DOHH2 (cell line): ENCODE measurements at regions not wholly inside any gene's neighbourhood (a gene's known extent, or its start where the extent isn't known, plus 50 kb on each side); places are given as distances from the start of the nearest gene placed in this dataset.
"Not testable (repeated sequence)": the region's sequence is repeated elsewhere in the genome, so short reads cannot be mapped to it uniquely, and the experiment has no call there.

Source experiments
- H3F3A ChIP-seq: fragments of 200-600 bp; sonication (generic), shearing (Covaris generic); 2 replicates; pipeline ENCODE4 v1.6.0; 2016; ENCODE audit warnings: antibody characterized with exemption, mild to moderate bottlenecking; ENCODE audit not compliant: control insufficient read depth, insufficient read depth
- H3K27ac ChIP-seq: fragments of 200-600 bp; sonication (generic); 2 replicates; pipeline ENCODE4 v1.5.1; 2014; ENCODE audit warnings: low read depth, mild to moderate bottlenecking, low read length, moderate library complexity
- H3K27me3 ChIP-seq: fragments of 200-600 bp; sonication (generic); 2 replicates; pipeline ENCODE4 v1.6.1; 2014; ENCODE audit warnings: mild to moderate bottlenecking, low read length, mixed read lengths; ENCODE audit not compliant: control insufficient read depth
- H3K36me3 ChIP-seq: fragments of 200-600 bp; sonication (generic); 2 replicates; pipeline ENCODE4 v1.6.1; 2014; ENCODE audit warnings: mild to moderate bottlenecking, low read length, moderate library complexity, mixed read lengths; ENCODE audit not compliant: control insufficient read depth
- H3K4me1 ChIP-seq: fragments of 200-600 bp; sonication (generic); 2 replicates; pipeline ENCODE4 v1.6.1; 2014; ENCODE audit warnings: mild to moderate bottlenecking, low read length, mixed read lengths; ENCODE audit not compliant: control insufficient read depth
- H3K4me2 ChIP-seq: fragments of 200-600 bp; sonication (generic); 2 replicates; pipeline ENCODE4 v1.6.0; 2014; ENCODE audit warnings: mild to moderate bottlenecking, low read length, moderate library complexity
- H3K4me3 ChIP-seq: fragments of 200-600 bp; sonication (generic); 2 replicates; pipeline ENCODE4 v1.5.1; 2014; ENCODE audit warnings: mild to moderate bottlenecking, low read length, mixed read lengths
- H3K79me2 ChIP-seq: fragments of 200-600 bp; sonication (generic); 2 replicates; pipeline ENCODE4 v1.6.1; 2014; ENCODE audit warnings: mild to moderate bottlenecking, low read length, mixed read lengths; ENCODE audit not compliant: control insufficient read depth
- H3K9me2 ChIP-seq: fragments of 200-600 bp; sonication (generic); replicated peaks from 2 replicates; pipeline ENCODE4 v1.6.1; 2014; ENCODE audit warnings: mild to moderate bottlenecking, low read length, mixed read lengths; ENCODE audit not compliant: control insufficient read depth
- H3K9me3 ChIP-seq: fragments of 200-600 bp; sonication (generic); 2 replicates; pipeline ENCODE4 v1.6.1; 2014; ENCODE audit warnings: antibody characterized with exemption, low read length, mixed read lengths; ENCODE audit not compliant: control insufficient read depth, insufficient read depth
- H4K20me1 ChIP-seq: fragments of 200-600 bp; sonication (generic); 2 replicates; pipeline ENCODE4 v1.6.0; 2014; ENCODE audit warnings: low read depth, mild to moderate bottlenecking, antibody characterized with exemption, low read length, moderate library complexity; ENCODE audit not compliant: control insufficient read depth, insufficient read depth
- CTCF ChIP-seq: fragments of 200-600 bp; sonication (generic); IDR thresholded peaks from one replicate; pipeline ENCODE4 v1.5.1; 2014; ENCODE audit warnings: antibody characterized with exemption, mild to moderate bottlenecking, low read depth, low read length; ENCODE audit not compliant: poor library complexity, severe bottlenecking
- EZH2phosphoT487 ChIP-seq: fragments of 200-600 bp; sonication (generic); IDR thresholded peaks from 2 replicates; pipeline ENCODE4 v1.6.1; 2017; ENCODE audit warnings: borderline replicate concordance, mild to moderate bottlenecking, antibody characterized with exemption, low read length, moderate library complexity, mixed read lengths

GRCh38 chr2:223488814-223489213, 113.3 kb downstream of the SCG2 start:
- no peaks in the 10 kb centered on the region for H3F3A ChIP-seq
- no peaks in the 10 kb centered on the region for H3K4me1 ChIP-seq
- no peak overlapping the region for H3K4me3 ChIP-seq
- H3K27ac ChIP-seq = no peak overlapping the region
- H3K36me3 ChIP-seq = no peaks in the 10 kb centered on the region
- H3K27me3 ChIP-seq = no peaks in the 10 kb centered on the region
- H3K9me3 ChIP-seq = no peaks in the 10 kb centered on the region
- H3K4me2 ChIP-seq = no peak overlapping the region
- TF ChIP-seq CTCF = no peak
- TF ChIP-seq EZH2phosphoT487 = no peak
- no peaks in the 10 kb centered on the region for H4K20me1 ChIP-seq
- H3K9me2 ChIP-seq = no peaks in the 10 kb centered on the region
- H3K79me2 ChIP-seq = no peaks in the 10 kb centered on the region

DNA sequence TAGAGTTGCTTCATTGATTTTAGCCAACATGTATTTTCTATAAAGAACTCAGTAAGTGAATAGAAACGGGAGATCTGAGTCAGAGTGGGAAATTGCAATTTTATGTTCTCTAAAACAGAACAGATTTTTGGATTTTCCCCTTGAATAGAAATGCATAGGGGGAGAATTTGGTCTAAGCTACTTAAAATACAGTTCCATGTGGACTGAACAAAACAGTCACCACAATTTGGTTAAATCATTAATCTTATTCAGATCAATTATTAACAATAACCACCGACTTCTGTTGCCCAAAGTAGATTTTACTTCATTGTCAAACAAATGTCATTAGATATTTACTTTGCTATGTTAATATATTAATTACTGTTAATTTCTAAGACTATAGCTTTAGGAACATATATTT, 107.7 kb downstream of the SCG2 start:
- Histone ChIP-seq H3K27ac (no peak overlapping the region), H3K36me3 (no peaks in the 10 kb centered on the region), H3K4me2 (no peak overlapping the region), H3K79me2 (no peaks in the 10 kb centered on the region), H4K20me1 (no peaks in the 10 kb centered on the region), H3K9me2 (no peaks in the 10 kb centered on the region), H3K4me1 (no peaks in the 10 kb centered on the region), H3F3A (no peaks in the 10 kb centered on the region), H3K27me3 (no peaks in the 10 kb centered on the region), H3K9me3 (no peaks in the 10 kb centered on the region), H3K4me3 (no peak overlapping the region)
- TF ChIP-seq EZH2phosphoT487 (no peak), CTCF (no peak)

- H3K4me1 ChIP-seq = no peaks in the 10 kb centered on the region
- H3F3A ChIP-seq = no peaks in the 10 kb centered on the region
- H3K4me2 ChIP-seq = no peak overlapping the region
- TF ChIP-seq EZH2phosphoT487 (no peak), CTCF (no peak)
- no peaks in the 10 kb centered on the region for H4K20me1 ChIP-seq
- H3K9me3 ChIP-seq = no peaks in the 10 kb centered on the region
- no peaks in the 10 kb centered on the region for H3K27me3 ChIP-seq
- no peak overlapping the region for H3K4me3 ChIP-seq
- H3K36me3 ChIP-seq = no peaks in the 10 kb centered on the region
- no peaks in the 10 kb centered on the region for H3K9me2 ChIP-seq
- H3K79me2 ChIP-seq = no peaks in the 10 kb centered on the region
- no peak overlapping the region for H3K27ac ChIP-seq
These were observed 107.2 kb downstream of the SCG2 start for GRCh38 chr2:223494942-223495341.

- not testable (repeated sequence) for H3K27me3 ChIP-seq, H3K9me3 ChIP-seq, H3K9me2 ChIP-seq
These were observed 105.3 kb downstream of the SCG2 start for GRCh38 chr2:223496853-223497252.

More at GRCh38 chr2:223496853-223497252, 105.3 kb downstream of the SCG2 start:
- H3K4me2 ChIP-seq, H3F3A ChIP-seq, H4K20me1 ChIP-seq, H3K79me2 ChIP-seq, H3K4me3 ChIP-seq, H3K27ac ChIP-seq, H3K4me1 ChIP-seq, H3K36me3 ChIP-seq: not testable (repeated sequence)
